ENCODE measurements at regions not wholly inside any gene's neighbourhood (a gene's known extent, or its start where the extent isn't known, plus 50 kb on each side); places are given as distances from the start of the nearest gene placed in this dataset.

- TF ChIP-seq AR (CRISPR knock-in tag; IDR thresholded peaks at IDR 0.05) = no peak
- no peak for TF ChIP-seq IRF2 (CRISPR knock-in tag; IDR thresholded peaks at IDR 0.05; ENCODE audit: borderline replicate concordance, low read depth)
- TF ChIP-seq ZNF138 (CRISPR knock-in tag; conservative IDR thresholded peaks at IDR 0.05) = no peak
- no peak for TF ChIP-seq SMAD4 (CRISPR knock-in tag; IDR thresholded peaks at IDR 0.05)
- TF ChIP-seq EMX1 (CRISPR knock-in tag; IDR thresholded peaks at IDR 0.05) = no peak
- TF ChIP-seq CBFB (CRISPR knock-in tag; IDR thresholded peaks at IDR 0.05; ENCODE audit: low read depth) = no peak
Measured at GRCh38 chr18:44386401-44386800, 294.3 kb upstream of the SETBP1 start (continued).

GRCh38 chr18:44388329-44388728 lies 292.4 kb upstream of the SETBP1 start:
- H3K9me3 Mint-ChIP-seq = no peaks in the 10 kb centered on the region
- H3K27ac Mint-ChIP-seq = no peak overlapping the region
- no peak for ATAC-seq
- CTCF ChIA-PET = no interaction called here
- no peaks in the 10 kb centered on the region; the same call in 1 of the 2 replicates for H3K27me3 Mint-ChIP-seq (ENCODE audit: low read depth)
- TF ChIP-seq ETV6 (CRISPR knock-in tag; IDR thresholded peaks at IDR 0.05) (no peak), MAX (CRISPR knock-in tag; IDR thresholded peaks at IDR 0.05) (no peak), PRRX2 (CRISPR knock-in tag; IDR thresholded peaks at IDR 0.05) (no peak), KAT7 (CRISPR knock-in tag; IDR thresholded peaks at IDR 0.05; ENCODE audit: borderline replicate concordance) (no peak), TCF7 (CRISPR knock-in tag; IDR thresholded peaks at IDR 0.05; ENCODE audit: low read depth) (no peak), NFYB (CRISPR knock-in tag; conservative IDR thresholded peaks at IDR 0.05; ENCODE audit: low read depth) (no peak), ATF2 (CRISPR knock-in tag; IDR thresholded peaks at IDR 0.05; ENCODE audit: borderline replicate concordance, low read depth) (no peak), RELA (CRISPR knock-in tag; IDR thresholded peaks at IDR 0.05; ENCODE audit: borderline replicate concordance) (no peak), ZNF396 (CRISPR knock-in tag; IDR thresholded peaks at IDR 0.05; ENCODE audit: borderline replicate concordance) (no peak), FOXK1 (CRISPR knock-in tag; IDR thresholded peaks at IDR 0.05) (no peak), NFE2L1 (CRISPR knock-in tag; IDR thresholded peaks at IDR 0.05) (no peak), CDX4 (CRISPR knock-in tag; IDR thresholded peaks at IDR 0.05; ENCODE audit: borderline replicate concordance) (no peak), ERG (CRISPR knock-in tag; IDR thresholded peaks at IDR 0.05) (no peak), FOXJ3 (CRISPR knock-in tag; IDR thresholded peaks at IDR 0.05; ENCODE audit: borderline replicate concordance) (no peak), NR3C1 (CRISPR knock-in tag; conservative IDR thresholded peaks at IDR 0.05; ENCODE audit: low read depth) (no peak), ZNF532 (CRISPR knock-in tag; IDR thresholded peaks at IDR 0.05; ENCODE audit: borderline replicate concordance) (no peak), E2F5 (CRISPR knock-in tag; IDR thresholded peaks at IDR 0.05) (no peak), ZNF423 (CRISPR knock-in tag; IDR thresholded peaks at IDR 0.05) (no peak), ZNF219 (CRISPR knock-in tag; IDR thresholded peaks at IDR 0.05; ENCODE audit: borderline replicate concordance) (no peak), ZNF138 (CRISPR knock-in tag; conservative IDR thresholded peaks at IDR 0.05) (no peak)
- POLR2A ChIA-PET = no interaction called here
- H3K36me3 Mint-ChIP-seq = no peaks in the 10 kb centered on the region
- peaks cover 5% of the 10 kb centered on the region for H3K4me1 Mint-ChIP-seq
- H3K4me3 Mint-ChIP-seq = no peak overlapping the region
- no peak for DNase-seq (ENCODE audit: low spot score)
